ENCODE measurements at regions not wholly inside any gene's neighbourhood (a gene's known extent, or its start where the extent isn't known, plus 50 kb on each side); places are given as distances from the start of the nearest gene placed in this dataset.

- DNase-seq (no peak), ATAC-seq (ENCODE audit: low read depth in 2 of 2) (no peak)
- no peak overlapping the region for H3K4me3 ChIP-seq (ENCODE audit: low read depth, low read length)
- H3K36me3 ChIP-seq (ENCODE audit: control insufficient read depth, insufficient read depth, low read length): no peaks in the 10 kb centered on the region
- Mint-ChIP-seq H3K27me3 (peaks cover 6% of the 10 kb centered on the region), H3K4me1 (peaks cover 0 to 18% (median 12%) of the 10 kb centered on the region in 4 donors), H3K4me3 (no peak overlapping the region), H3K27ac (peak overlapping the region in 2 of 3 donors; percentile 36 to 74), H3K9me3 (peaks cover 0 to 5% (median 4%) of the 10 kb centered on the region in 7 donors), H3K36me3 (no peaks in the 10 kb centered on the region)
- H3K9me3 ChIP-seq (ENCODE audit: control insufficient read depth in 2 of 2, low read length in 2 of 2): no peaks in the 10 kb centered on the region
- H3K27ac ChIP-seq (ENCODE audit: insufficient read depth, low read length, poor library complexity, severe bottlenecking): no peak overlapping the region
- no peaks in the 10 kb centered on the region for H3K27me3 ChIP-seq (ENCODE audit: control insufficient read depth, insufficient read depth, low read length)
- H3K4me1 ChIP-seq (ENCODE audit: control insufficient read depth, insufficient read depth, low read length, poor library complexity, severe bottlenecking): peaks cover 4% of the 10 kb centered on the region
Observed at GRCh38 chr20:1722513-1723050, 65.0 kb upstream of the SIRPG start.

DNA sequence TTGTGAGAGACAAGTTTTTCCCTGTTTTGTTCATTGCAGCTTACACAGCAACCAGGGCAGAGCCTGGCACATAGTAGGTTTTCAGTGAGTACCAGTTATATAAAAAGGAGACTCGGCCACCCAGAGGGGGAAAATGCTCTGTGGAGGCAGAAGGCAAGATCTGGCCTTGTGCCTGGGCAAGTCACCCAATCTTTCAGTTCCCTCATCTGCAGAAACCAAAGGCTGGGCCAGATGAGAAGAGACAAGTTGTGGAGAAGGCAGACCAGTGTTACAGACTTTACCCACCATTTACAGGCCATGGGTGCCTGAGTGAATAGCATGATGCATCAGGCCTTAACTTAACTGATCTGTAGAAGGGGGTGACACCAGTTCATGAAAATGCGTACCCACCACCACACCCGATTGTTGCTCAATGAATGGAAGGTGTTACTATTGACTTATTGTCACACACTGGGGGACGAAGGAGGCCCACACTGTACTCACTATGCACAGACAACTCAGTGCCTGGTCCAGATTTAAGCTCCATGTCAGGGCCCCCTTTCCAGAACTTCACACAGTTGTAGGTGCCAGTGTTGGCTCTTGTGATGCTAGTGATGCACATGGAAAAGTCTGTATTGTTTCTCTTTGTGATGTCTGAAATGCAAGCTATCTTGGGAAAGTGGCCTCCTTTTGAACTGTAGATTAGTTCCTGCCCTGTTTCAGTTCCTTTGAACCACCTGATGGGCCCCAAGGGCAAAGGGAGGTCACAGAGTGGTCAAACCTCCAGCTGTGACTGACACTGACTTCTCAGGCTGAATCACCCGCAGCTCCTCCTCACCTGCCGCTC lies 64.3 kb upstream of the SIRPG start:
- H3K36me3 ChIP-seq (ENCODE audit: control insufficient read depth, insufficient read depth, low read length): no peaks in the 10 kb centered on the region
- H3K27me3 ChIP-seq (ENCODE audit: control insufficient read depth, insufficient read depth, low read length): no peaks in the 10 kb centered on the region
- no peak overlapping the region for H3K4me3 ChIP-seq (ENCODE audit: low read depth, low read length)
- DNase-seq: no peak
- H3K4me3 Mint-ChIP-seq: no peak overlapping the region
- H3K36me3 Mint-ChIP-seq: no peaks in the 10 kb centered on the region
- H3K4me1 Mint-ChIP-seq: peaks cover 0 to 19% (median 12%) of the 10 kb centered on the region in 4 donors
- peaks cover 4% of the 10 kb centered on the region for H3K4me1 ChIP-seq (ENCODE audit: control insufficient read depth, insufficient read depth, low read length, poor library complexity, severe bottlenecking)
- ATAC-seq (ENCODE audit: low read depth in 2 of 2): no peak
- H3K27ac Mint-ChIP-seq: peak overlapping the region; percentile 36 to 74 (median 38)
- H3K9me3 Mint-ChIP-seq: peaks cover 0 to 5% (median 4%) of the 10 kb centered on the region in 7 donors
- peaks cover 6% of the 10 kb centered on the region for H3K27me3 Mint-ChIP-seq
- no peaks in the 10 kb centered on the region for H3K9me3 ChIP-seq (ENCODE audit: control insufficient read depth in 2 of 2, low read length in 2 of 2)
- no peak overlapping the region for H3K27ac ChIP-seq (ENCODE audit: insufficient read depth, low read length, poor library complexity, severe bottlenecking)

- Mint-ChIP-seq H3K4me3 (no peak overlapping the region), H3K4me1 (peaks cover 4 to 19% (median 12%) of the 10 kb centered on the region in 4 donors), H3K36me3 (no peaks in the 10 kb centered on the region), H3K27me3 (peaks cover 6% of the 10 kb centered on the region), H3K27ac (no peak overlapping the region), H3K9me3 (peaks cover 0 to 5% (median 4%) of the 10 kb centered on the region in 7 donors)
- Histone ChIP-seq H3K9me3 (ENCODE audit: control insufficient read depth in 2 of 2, low read length in 2 of 2) (no peaks in the 10 kb centered on the region), H3K4me1 (ENCODE audit: control insufficient read depth, insufficient read depth, low read length, poor library complexity, severe bottlenecking) (peaks cover 4% of the 10 kb centered on the region), H3K4me3 (ENCODE audit: low read depth, low read length) (no peak overlapping the region), H3K27me3 (ENCODE audit: control insufficient read depth, insufficient read depth, low read length) (no peaks in the 10 kb centered on the region), H3K36me3 (ENCODE audit: control insufficient read depth, insufficient read depth, low read length) (no peaks in the 10 kb centered on the region), H3K27ac (ENCODE audit: insufficient read depth, low read length, poor library complexity, severe bottlenecking) (no peak overlapping the region)
- DNase-seq (no peak), ATAC-seq (ENCODE audit: low read depth in 2 of 2) (no peak)
Observed at GRCh38 chr20:1720845-1721475, 63.4 kb upstream of the SIRPG start.

- no peak overlapping the region for H3K27ac Mint-ChIP-seq
Observed at GRCh38 chr20:1720226-1720625, 62.6 kb upstream of the SIRPG start.

GRCh38 chr20:1718604-1719384 lies 61.2 kb upstream of the SIRPG start:
- Histone ChIP-seq H3K4me3 (ENCODE audit: low read depth, low read length) (no peak overlapping the region), H3K9me3 (ENCODE audit: control insufficient read depth in 2 of 2, low read length in 2 of 2) (no peaks in the 10 kb centered on the region), H3K4me1 (ENCODE audit: control insufficient read depth, insufficient read depth, low read length, poor library complexity, severe bottlenecking) (peaks cover 4% of the 10 kb centered on the region), H3K27me3 (ENCODE audit: control insufficient read depth, insufficient read depth, low read length) (no peaks in the 10 kb centered on the region), H3K27ac (ENCODE audit: insufficient read depth, low read length, poor library complexity, severe bottlenecking) (no peak overlapping the region), H3K36me3 (ENCODE audit: control insufficient read depth, insufficient read depth, low read length) (no peaks in the 10 kb centered on the region)
- H3K4me1 Mint-ChIP-seq: peaks cover 9 to 19% (median 12%) of the 10 kb centered on the region in 4 donors
- H3K9me3 Mint-ChIP-seq: peaks cover 0 to 5% (median 0%) of the 10 kb centered on the region in 7 donors
- DNase-seq (no peak), ATAC-seq (ENCODE audit: low read depth in 2 of 2) (no peak)
- peaks cover 6% of the 10 kb centered on the region for H3K27me3 Mint-ChIP-seq
- H3K36me3 Mint-ChIP-seq: no peaks in the 10 kb centered on the region
- peak overlapping the region in 1 of 3 donors; percentile 42 for H3K27ac Mint-ChIP-seq
- H3K4me3 Mint-ChIP-seq: no peak overlapping the region

More at GRCh38 chr20:1720226-1720625, 62.6 kb upstream of the SIRPG start:
- Histone ChIP-seq H3K4me3 (ENCODE audit: low read depth, low read length) (no peak overlapping the region), H3K27ac (ENCODE audit: insufficient read depth, low read length, poor library complexity, severe bottlenecking) (no peak overlapping the region), H3K4me1 (ENCODE audit: control insufficient read depth, insufficient read depth, low read length, poor library complexity, severe bottlenecking) (peaks cover 4% of the 10 kb centered on the region), H3K36me3 (ENCODE audit: control insufficient read depth, insufficient read depth, low read length) (no peaks in the 10 kb centered on the region), H3K9me3 (ENCODE audit: control insufficient read depth in 2 of 2, low read length in 2 of 2) (no peaks in the 10 kb centered on the region), H3K27me3 (ENCODE audit: control insufficient read depth, insufficient read depth, low read length) (no peaks in the 10 kb centered on the region)
- peaks cover 4 to 19% (median 12%) of the 10 kb centered on the region in 4 donors for H3K4me1 Mint-ChIP-seq
- H3K27me3 Mint-ChIP-seq: peaks cover 6% of the 10 kb centered on the region
- ATAC-seq (ENCODE audit: low read depth in 2 of 2) (no peak), DNase-seq (no peak)
- H3K9me3 Mint-ChIP-seq: peaks cover 0 to 5% (median 4%) of the 10 kb centered on the region in 7 donors
- H3K4me3 Mint-ChIP-seq: no peak overlapping the region
- no peaks in the 10 kb centered on the region for H3K36me3 Mint-ChIP-seq

DNA sequence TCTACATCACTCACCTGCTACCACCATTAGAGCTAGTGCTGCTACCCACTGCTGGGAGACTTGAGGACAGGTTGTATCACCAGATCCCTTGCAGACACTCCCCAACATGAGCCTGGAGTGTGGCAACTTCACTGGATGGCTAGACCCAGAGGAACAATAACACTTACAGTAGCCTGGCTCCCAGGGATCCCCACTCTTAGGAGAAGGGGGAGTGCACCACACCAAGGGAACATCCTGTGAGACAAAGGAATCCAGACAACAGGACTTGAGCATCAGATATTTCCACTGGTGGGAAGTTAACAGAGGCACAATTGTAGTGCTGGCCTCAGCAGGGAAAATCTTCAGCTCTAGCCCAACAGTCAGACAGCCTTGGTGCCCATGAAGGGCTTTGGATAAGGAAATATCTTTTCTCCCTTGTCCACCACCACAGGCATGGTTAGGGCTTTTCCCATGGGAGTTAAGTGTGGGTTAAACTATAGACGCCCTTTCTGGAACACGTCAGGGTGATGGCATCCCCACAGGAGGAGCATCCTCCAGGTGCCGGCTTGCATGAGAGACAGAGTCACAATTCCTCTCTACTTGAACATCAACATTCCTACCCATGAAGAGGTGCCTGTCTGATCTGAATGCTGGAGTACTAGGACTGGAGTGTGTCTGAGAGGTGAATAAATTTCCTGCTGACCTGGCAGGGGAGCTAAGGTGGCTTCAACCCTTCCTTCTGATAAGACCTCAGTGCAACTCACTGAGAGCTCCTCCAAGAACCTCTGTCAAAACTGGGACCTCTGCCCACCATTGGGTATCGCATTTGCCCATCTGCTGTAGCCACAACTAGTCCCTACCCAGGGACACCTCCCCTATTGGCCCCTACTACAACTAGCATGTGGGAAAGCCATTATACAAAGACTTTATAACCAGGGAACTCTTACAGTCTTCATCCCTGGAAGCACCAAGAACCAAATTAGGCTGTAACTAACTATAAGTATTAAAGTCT lies 55.4 kb upstream of the SIRPG start:
- H3K36me3 Mint-ChIP-seq: no peaks in the 10 kb centered on the region
- H3K27ac Mint-ChIP-seq: no peak overlapping the region
- H3K4me1 ChIP-seq (ENCODE audit: control insufficient read depth, insufficient read depth, low read length, poor library complexity, severe bottlenecking): peaks cover 5% of the 10 kb centered on the region
- no peak overlapping the region for H3K27ac ChIP-seq (ENCODE audit: insufficient read depth, low read length, poor library complexity, severe bottlenecking)
- no peak overlapping the region for H3K4me3 ChIP-seq (ENCODE audit: low read depth, low read length)
- H3K27me3 Mint-ChIP-seq: peaks cover 4% of the 10 kb centered on the region
- no peaks in the 10 kb centered on the region for H3K27me3 ChIP-seq (ENCODE audit: control insufficient read depth, insufficient read depth, low read length)
- no peak for DNase-seq
- ATAC-seq (ENCODE audit: low read depth in 2 of 2): no peak
- no peaks in the 10 kb centered on the region for H3K36me3 ChIP-seq (ENCODE audit: control insufficient read depth, insufficient read depth, low read length)
- H3K9me3 Mint-ChIP-seq: peaks cover 0 to 5% (median 2%) of the 10 kb centered on the region in 7 donors
- peaks cover 3 to 16% (median 13%) of the 10 kb centered on the region in 4 donors for H3K4me1 Mint-ChIP-seq
- H3K4me3 Mint-ChIP-seq: no peak overlapping the region
- no peaks in the 10 kb centered on the region for H3K9me3 ChIP-seq (ENCODE audit: control insufficient read depth in 2 of 2, low read length in 2 of 2)

Measured in CD4-positive, CD25-positive, alpha-beta regulatory T cell (primary cell).